ENCODE measurements at regions not wholly inside any gene's neighbourhood (a gene's known extent, or its start where the extent isn't known, plus 50 kb on each side); places are given as distances from the start of the nearest gene placed in this dataset.

DNA sequence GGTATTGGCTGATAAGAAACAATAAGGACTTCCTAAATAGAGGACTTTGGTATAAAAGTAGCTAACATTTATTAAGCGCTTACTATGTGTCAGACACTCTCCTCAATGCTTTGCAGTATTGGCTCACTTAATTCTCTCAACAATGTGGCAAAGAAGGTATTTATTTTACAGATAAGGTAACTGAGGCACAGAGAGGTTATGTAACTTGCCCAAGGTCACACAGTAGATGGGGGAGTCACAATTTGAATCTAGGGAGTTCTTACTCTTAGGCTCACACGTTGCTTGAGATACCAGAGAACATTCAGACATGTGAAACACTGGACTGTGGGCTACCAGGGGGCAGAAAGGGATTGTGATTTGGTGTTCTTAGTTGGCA is 60.8 kb upstream of the GPR158 start:
- TF ChIP-seq, protein P1, sequence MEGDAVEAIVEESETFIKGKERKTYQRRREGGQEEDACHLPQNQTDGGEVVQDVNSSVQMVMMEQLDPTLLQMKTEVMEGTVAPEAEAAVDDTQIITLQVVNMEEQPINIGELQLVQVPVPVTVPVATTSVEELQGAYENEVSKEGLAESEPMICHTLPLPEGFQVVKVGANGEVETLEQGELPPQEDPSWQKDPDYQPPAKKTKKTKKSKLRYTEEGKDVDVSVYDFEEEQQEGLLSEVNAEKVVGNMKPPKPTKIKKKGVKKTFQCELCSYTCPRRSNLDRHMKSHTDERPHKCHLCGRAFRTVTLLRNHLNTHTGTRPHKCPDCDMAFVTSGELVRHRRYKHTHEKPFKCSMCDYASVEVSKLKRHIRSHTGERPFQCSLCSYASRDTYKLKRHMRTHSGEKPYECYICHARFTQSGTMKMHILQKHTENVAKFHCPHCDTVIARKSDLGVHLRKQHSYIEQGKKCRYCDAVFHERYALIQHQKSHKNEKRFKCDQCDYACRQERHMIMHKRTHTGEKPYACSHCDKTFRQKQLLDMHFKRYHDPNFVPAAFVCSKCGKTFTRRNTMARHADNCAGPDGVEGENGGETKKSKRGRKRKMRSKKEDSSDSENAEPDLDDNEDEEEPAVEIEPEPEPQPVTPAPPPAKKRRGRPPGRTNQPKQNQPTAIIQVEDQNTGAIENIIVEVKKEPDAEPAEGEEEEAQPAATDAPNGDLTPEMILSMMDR (IDR thresholded peaks at IDR 0.05; ENCODE audit: insufficient read depth, low read length), result no peak
- DNase-seq (ENCODE audit: low read depth), result no peak
- H3K4me3 ChIP-seq (ENCODE audit: low read depth, low read length), result no peak overlapping the region

DNA sequence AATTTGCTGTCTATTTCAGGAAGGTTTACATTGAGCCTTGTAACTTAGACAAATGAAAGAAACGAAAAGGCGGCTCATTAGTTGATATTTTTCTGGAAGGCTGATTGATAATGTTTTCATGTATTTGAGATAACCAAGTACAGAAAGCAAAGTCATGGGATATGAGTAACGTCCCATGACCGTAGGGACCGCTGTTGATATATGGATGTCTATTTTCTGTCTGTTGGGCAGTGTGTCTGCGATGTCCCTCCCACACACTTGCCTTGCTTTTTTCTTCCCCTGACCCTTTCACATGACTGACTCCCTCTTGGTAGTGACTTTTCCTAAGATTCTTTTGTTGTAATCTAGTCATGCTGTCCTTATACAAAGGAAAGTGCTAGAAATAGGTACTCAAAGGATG is 57.0 kb upstream of the GPR158 start:
- TF ChIP-seq, protein P1 (IDR thresholded peaks at IDR 0.05; ENCODE audit: insufficient read depth, low read length), result no peak
- no peak for DNase-seq (ENCODE audit: low read depth)
- no peak overlapping the region for H3K4me3 ChIP-seq (ENCODE audit: low read depth, low read length)

DNA sequence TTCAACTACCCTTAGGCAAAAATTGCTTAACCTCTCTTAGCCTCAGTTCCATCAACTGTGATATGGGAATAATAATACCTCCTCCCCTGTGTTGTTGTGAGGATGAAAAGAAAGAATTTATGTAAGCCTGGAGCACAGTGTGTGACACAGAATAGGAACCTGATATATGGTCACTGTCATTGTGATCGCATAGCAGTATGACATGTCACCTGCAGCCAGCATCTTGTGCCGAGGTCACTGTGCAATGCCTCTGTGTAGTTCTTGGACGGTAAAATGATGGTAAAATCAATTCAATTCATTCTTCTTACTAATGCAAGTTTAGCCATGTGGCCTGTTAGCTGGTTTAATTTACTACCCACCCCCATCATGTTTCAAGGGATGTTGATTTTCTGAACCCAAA is 54.6 kb upstream of the GPR158 start:
- no peak for DNase-seq (ENCODE audit: low read depth)
- TF ChIP-seq, protein P1 (IDR thresholded peaks at IDR 0.05; ENCODE audit: insufficient read depth, low read length), result no peak
- no peak overlapping the region for H3K4me3 ChIP-seq (ENCODE audit: low read depth, low read length)

All from fibroblast of the aortic adventitia (primary cell).